ENCODE measurements at regions not wholly inside any gene's neighbourhood (a gene's known extent, or its start where the extent isn't known, plus 50 kb on each side); places are given as distances from the start of the nearest gene placed in this dataset.

- Mint-ChIP-seq H3K4me1 (ENCODE audit: low read depth) (no peaks in the 10 kb centered on the region), H3K27ac (no peak overlapping the region), H3K4me3 (ENCODE audit: low read depth) (no peak overlapping the region), H3K27me3 (peaks cover 23% of the 10 kb centered on the region), H3K9me3 (ENCODE audit: low read depth) (no peaks in the 10 kb centered on the region), H3K36me3 (ENCODE audit: insufficient read depth) (no peaks in the 10 kb centered on the region)
- DNase-seq (ENCODE audit: low spot score, unreplicated experiment) = no peak
- TF ChIP-seq CTCF (IDR thresholded peaks at IDR 0.05; ENCODE audit: unreplicated experiment) = no peak
These were observed 200.0 kb downstream of the MATN1 start for GRCh38 chr1:30523055-30524020.

- Mint-ChIP-seq H3K27me3 (peaks cover 23% of the 10 kb centered on the region), H3K4me1 (ENCODE audit: low read depth) (no peaks in the 10 kb centered on the region), H3K9me3 (ENCODE audit: low read depth) (no peaks in the 10 kb centered on the region), H3K4me3 (ENCODE audit: low read depth) (no peak overlapping the region), H3K27ac (no peak overlapping the region), H3K36me3 (ENCODE audit: insufficient read depth) (no peaks in the 10 kb centered on the region)
- no peak for TF ChIP-seq CTCF (IDR thresholded peaks at IDR 0.05; ENCODE audit: unreplicated experiment)
- no peak for DNase-seq (ENCODE audit: low spot score, unreplicated experiment)
These were observed 201.1 kb downstream of the MATN1 start for GRCh38 chr1:30522031-30523004.

- no peaks in the 10 kb centered on the region for H3K9me3 Mint-ChIP-seq (ENCODE audit: low read depth)
- no peak overlapping the region for H3K4me3 Mint-ChIP-seq (ENCODE audit: low read depth)
- H3K27ac Mint-ChIP-seq = no peak overlapping the region
- no peak for DNase-seq (ENCODE audit: low spot score, unreplicated experiment)
- no peaks in the 10 kb centered on the region for H3K36me3 Mint-ChIP-seq (ENCODE audit: insufficient read depth)
- no peaks in the 10 kb centered on the region for H3K4me1 Mint-ChIP-seq (ENCODE audit: low read depth)
- peaks cover 23% of the 10 kb centered on the region for H3K27me3 Mint-ChIP-seq
- TF ChIP-seq CTCF (IDR thresholded peaks at IDR 0.05; ENCODE audit: unreplicated experiment) = no peak
These were observed 202.0 kb downstream of the MATN1 start for GRCh38 chr1:30521261-30521865.

GRCh38 chr1:30520476-30520875 is 202.9 kb downstream of the MATN1 start:
- Mint-ChIP-seq H3K9me3 (ENCODE audit: low read depth) (no peaks in the 10 kb centered on the region), H3K27ac (no peak overlapping the region), H3K4me1 (ENCODE audit: low read depth) (no peaks in the 10 kb centered on the region), H3K27me3 (peaks cover 23% of the 10 kb centered on the region), H3K36me3 (ENCODE audit: insufficient read depth) (no peaks in the 10 kb centered on the region), H3K4me3 (ENCODE audit: low read depth) (no peak overlapping the region)
- DNase-seq (ENCODE audit: low spot score, unreplicated experiment) = no peak
- TF ChIP-seq CTCF (IDR thresholded peaks at IDR 0.05; ENCODE audit: unreplicated experiment) = no peak

All from progenitor cell of endocrine pancreas (in vitro differentiated cells).